ENCODE measurements at regions not wholly inside any gene's neighbourhood (a gene's known extent, or its start where the extent isn't known, plus 50 kb on each side); places are given as distances from the start of the nearest gene placed in this dataset.

GRCh38 chr9:81191222-81191621, 498.1 kb downstream of the TLE1 start:
- no peaks in the 10 kb centered on the region for H3K27me3 ChIP-seq (ENCODE audit: control insufficient read depth, insufficient read depth, low read length)
- TF ChIP-seq CTCF (IDR thresholded peaks at IDR 0.05; ENCODE audit: insufficient read depth, low read length, poor library complexity, severe bottlenecking): no peak
- no peak for DNase-seq (ENCODE audit: low read depth)
- no peak overlapping the region for H3K4me3 ChIP-seq (ENCODE audit: low read depth, low read length)
- no peaks in the 10 kb centered on the region for H3K36me3 ChIP-seq (ENCODE audit: control insufficient read depth, insufficient read depth, low read length)

GRCh38 chr9:81190659-81191058, 498.7 kb downstream of the TLE1 start:
- H3K4me3 ChIP-seq (ENCODE audit: low read depth, low read length): no peak overlapping the region
- no peak for DNase-seq (ENCODE audit: low read depth)
- TF ChIP-seq CTCF (IDR thresholded peaks at IDR 0.05; ENCODE audit: insufficient read depth, low read length, poor library complexity, severe bottlenecking): no peak
- no peaks in the 10 kb centered on the region for H3K27me3 ChIP-seq (ENCODE audit: control insufficient read depth, insufficient read depth, low read length)
- no peaks in the 10 kb centered on the region for H3K36me3 ChIP-seq (ENCODE audit: control insufficient read depth, insufficient read depth, low read length)

DNA sequence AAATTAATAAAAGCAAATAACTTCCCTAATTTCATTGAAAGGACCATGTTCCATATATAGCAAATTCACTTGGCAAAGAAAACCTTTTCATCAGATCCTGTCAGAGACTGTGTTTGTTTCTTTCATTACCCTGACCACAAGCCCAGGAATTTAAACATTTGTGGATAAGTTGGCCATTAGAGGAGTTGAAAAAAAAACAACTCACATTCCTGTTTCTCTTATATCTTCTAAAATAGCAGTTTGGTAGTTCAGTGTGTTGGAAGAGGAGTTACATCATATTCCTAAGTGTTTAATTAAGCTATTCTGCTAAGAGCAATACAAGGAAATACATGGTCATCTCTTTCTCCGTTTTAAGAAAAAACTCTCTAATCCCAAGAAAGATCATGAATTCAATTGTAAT, 505.6 kb downstream of the TLE1 start:
- peak; percentile 73 for DNase-seq (ENCODE audit: low read depth)
- Histone ChIP-seq H3K36me3 (ENCODE audit: control insufficient read depth, insufficient read depth, low read length) (no peaks in the 10 kb centered on the region), H3K27me3 (ENCODE audit: control insufficient read depth, insufficient read depth, low read length) (no peaks in the 10 kb centered on the region), H3K4me3 (ENCODE audit: low read depth, low read length) (no peak overlapping the region)
- no peak for TF ChIP-seq CTCF (IDR thresholded peaks at IDR 0.05; ENCODE audit: insufficient read depth, low read length, poor library complexity, severe bottlenecking)

DNA sequence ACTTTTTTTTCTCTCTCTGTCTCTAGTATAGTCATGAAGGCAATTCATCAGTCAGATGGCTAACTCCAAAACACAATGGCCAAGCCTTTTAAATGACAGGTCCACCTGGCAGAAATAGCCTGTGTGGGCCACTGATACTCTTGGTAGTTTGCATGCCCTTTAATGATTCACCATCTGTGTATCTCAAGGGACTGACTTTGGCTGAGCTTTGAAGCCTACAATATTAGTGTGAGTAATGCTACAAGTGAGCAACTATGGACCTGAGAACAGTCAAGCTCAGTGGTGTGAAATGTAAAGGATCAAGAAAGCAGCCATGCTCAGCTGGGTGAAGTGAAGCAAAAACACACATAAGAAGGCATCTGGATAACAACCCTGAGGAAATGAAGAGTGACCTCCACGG, 506.9 kb downstream of the TLE1 start:
- Histone ChIP-seq H3K27me3 (ENCODE audit: control insufficient read depth, insufficient read depth, low read length) (no peaks in the 10 kb centered on the region), H3K4me3 (ENCODE audit: low read depth, low read length) (no peak overlapping the region), H3K36me3 (ENCODE audit: control insufficient read depth, insufficient read depth, low read length) (no peaks in the 10 kb centered on the region)
- TF ChIP-seq CTCF (IDR thresholded peaks at IDR 0.05; ENCODE audit: insufficient read depth, low read length, poor library complexity, severe bottlenecking): no peak
- DNase-seq (ENCODE audit: low read depth): peak; percentile 95

DNA sequence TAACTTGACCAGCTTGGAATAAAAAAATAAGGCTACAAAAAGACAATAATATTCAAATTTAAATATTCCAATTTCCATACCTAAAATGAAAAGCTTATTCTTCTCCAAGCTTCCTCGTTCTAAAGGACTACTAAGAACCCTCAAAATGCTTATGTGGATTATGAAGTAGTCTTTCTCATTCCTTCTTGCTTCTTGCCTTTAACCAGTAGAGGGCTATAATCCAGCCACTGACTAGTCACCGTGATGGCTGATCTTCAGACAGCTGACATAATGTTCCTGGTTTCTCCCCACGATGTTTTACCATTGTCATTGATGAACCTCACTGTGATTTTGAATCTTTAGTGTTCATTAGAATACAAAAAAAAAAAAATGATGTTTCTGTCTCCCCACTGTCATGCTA, 515.3 kb downstream of the TLE1 start:
- DNase-seq (ENCODE audit: low read depth): no peak
- no peaks in the 10 kb centered on the region for H3K27me3 ChIP-seq (ENCODE audit: control insufficient read depth, insufficient read depth, low read length)
- no peak overlapping the region for H3K4me3 ChIP-seq (ENCODE audit: low read depth, low read length)
- no peaks in the 10 kb centered on the region for H3K36me3 ChIP-seq (ENCODE audit: control insufficient read depth, insufficient read depth, low read length)
- TF ChIP-seq CTCF (IDR thresholded peaks at IDR 0.05; ENCODE audit: insufficient read depth, low read length, poor library complexity, severe bottlenecking): no peak

- no peak for TF ChIP-seq CTCF (IDR thresholded peaks at IDR 0.05; ENCODE audit: insufficient read depth, low read length, poor library complexity, severe bottlenecking)
These were observed 517.7 kb downstream of the TLE1 start for GRCh38 chr9:81171689-81172088.

More at GRCh38 chr9:81171689-81172088, 517.7 kb downstream of the TLE1 start:
- Histone ChIP-seq H3K36me3 (ENCODE audit: control insufficient read depth, insufficient read depth, low read length) (no peaks in the 10 kb centered on the region), H3K4me3 (ENCODE audit: low read depth, low read length) (no peak overlapping the region), H3K27me3 (ENCODE audit: control insufficient read depth, insufficient read depth, low read length) (no peaks in the 10 kb centered on the region)
- no peak for DNase-seq (ENCODE audit: low read depth)

Data from kidney epithelial cell (primary cell).